ENCODE measurements at regions not wholly inside any gene's neighbourhood (a gene's known extent, or its start where the extent isn't known, plus 50 kb on each side); places are given as distances from the start of the nearest gene placed in this dataset.
"Not testable (repeated sequence)": the region's sequence is repeated elsewhere in the genome, so short reads cannot be mapped to it uniquely, and the experiment has no call there.

GRCh38 chr2:21740484-21740883 lies 616.7 kb downstream of the TDRD15 start:
- DNase-seq = no peak

GRCh38 chr2:21746499-21746898 lies 622.7 kb downstream of the TDRD15 start:
- no peak for DNase-seq

- no peak for DNase-seq
Measured at GRCh38 chr2:21748501-21748900, 624.7 kb downstream of the TDRD15 start.

GRCh38 chr2:21754164-21754788 lies 630.5 kb downstream of the TDRD15 start:
- no peak for DNase-seq

- DNase-seq = no peak
Measured at GRCh38 chr2:21757805-21758430, 634.1 kb downstream of the TDRD15 start.

GRCh38 chr2:21759819-21760218 lies 636.1 kb downstream of the TDRD15 start:
- no peak for DNase-seq

GRCh38 chr2:21761361-21761760 lies 637.6 kb downstream of the TDRD15 start:
- no peak for DNase-seq

- no peak for DNase-seq
Measured at GRCh38 chr2:21763501-21763900, 639.7 kb downstream of the TDRD15 start.

GRCh38 chr2:21770787-21771186 lies 647.0 kb downstream of the TDRD15 start:
- DNase-seq = no peak

GRCh38 chr2:21772624-21773023 lies 648.9 kb downstream of the TDRD15 start:
- no peak for DNase-seq

GRCh38 chr2:21773168-21773567 lies 649.4 kb downstream of the TDRD15 start:
- DNase-seq = no peak

GRCh38 chr2:21774691-21775368 lies 651.1 kb downstream of the TDRD15 start:
- DNase-seq = no peak

- no peak for DNase-seq
Measured at GRCh38 chr2:21779786-21780185, 656.0 kb downstream of the TDRD15 start.

GRCh38 chr2:21781962-21782361 lies 658.2 kb downstream of the TDRD15 start:
- no peak for DNase-seq

- no peak for DNase-seq
Measured at GRCh38 chr2:21782866-21783265, 659.1 kb downstream of the TDRD15 start.

- no peak for DNase-seq
Measured at GRCh38 chr2:21787941-21788340, 664.2 kb downstream of the TDRD15 start.

- not testable (repeated sequence) for DNase-seq
Measured at GRCh38 chr2:21790311-21790710, 666.5 kb downstream of the TDRD15 start.

GRCh38 chr2:21792571-21792970 lies 668.8 kb downstream of the TDRD15 start:
- DNase-seq = no peak

GRCh38 chr2:21793461-21793860 lies 669.7 kb downstream of the TDRD15 start:
- DNase-seq = no peak

- DNase-seq = no peak
Measured at GRCh38 chr2:21794611-21795010, 670.8 kb downstream of the TDRD15 start.

GRCh38 chr2:21800356-21800755 lies 676.6 kb downstream of the TDRD15 start:
- no peak for DNase-seq

- no peak for DNase-seq
Measured at GRCh38 chr2:21803550-21803949, 679.8 kb downstream of the TDRD15 start.

GRCh38 chr2:21804151-21804550 lies 680.4 kb downstream of the TDRD15 start:
- DNase-seq = no peak

- DNase-seq = no peak
Measured at GRCh38 chr2:21811541-21811940, 687.8 kb downstream of the TDRD15 start.

Data from activated T-cell treated with anti-CD3 and anti-CD28 coated beads, Interleukin-2, amount 50 U/mL, for 1 hour (primary cell).